Adipose tissue (tissue), 3 donors: ENCODE measurements at regions not wholly inside any gene's neighbourhood (a gene's known extent, or its start where the extent isn't known, plus 50 kb on each side); places are given as distances from the start of the nearest gene placed in this dataset.

ENCODE experiments used
- H3K27ac ChIP-seq: one replicate; pipeline ENCODE4 v1.5.1; 2013; ENCODE audit warnings: low read depth, low read length
- WGBS, 3 donors: extraction: QIAGEN DNeasy Blood & Tissue Kit; methylation state at CpG; one replicate each; pipeline ENCODE4 v1.1.7; 2013; 5-methylcytosine and 5-hydroxymethylcytosine counted together
- donor health status: healthy with polysubstance abuse.
- donor health status: Bipolar disorder and iron deficiency.
- donor health status: healthy.

- no peak overlapping the region for H3K27ac ChIP-seq
- 47 to 65% (median 59%) methylated on average over 3 of the region's 3 CpGs for WGBS, 3 donors
These were observed 314.9 kb downstream of the PRDM2 start for GRCh38 chr1:14014929-14015328.

GRCh38 chr1:14015917-14016316, 315.9 kb downstream of the PRDM2 start:
- no peak overlapping the region for H3K27ac ChIP-seq
- 62 to 68% (median 67%) methylated on average over 4 of the region's 4 CpGs for WGBS, 3 donors

- H3K27ac ChIP-seq: no peak overlapping the region
- WGBS, 3 donors: 16 to 53% (median 52%) methylated on average over 7 of the region's 7 CpGs
These were observed 317.6 kb downstream of the PRDM2 start for GRCh38 chr1:14017531-14017961.

- H3K27ac ChIP-seq: no peak overlapping the region
- WGBS, 3 donors: 91 to 100% (median 93%) methylated on average over 1 of the region's 1 CpG
These were observed 319.5 kb downstream of the PRDM2 start for GRCh38 chr1:14019461-14019860.

- WGBS, 3 donors: 83 to 89% (median 89%) methylated on average over 2 of the region's 2 CpGs
- H3K27ac ChIP-seq: no peak overlapping the region
These were observed 320.0 kb downstream of the PRDM2 start for GRCh38 chr1:14020006-14020405.

GRCh38 chr1:14027099-14027498, 327.1 kb downstream of the PRDM2 start:
- no peak overlapping the region for H3K27ac ChIP-seq
- WGBS, 3 donors: 72 to 80% (median 78%) methylated on average over 8 of the region's 8 CpGs

- 41 to 61% (median 49%) methylated on average over 3 of the region's 3 CpGs for WGBS, 3 donors
- H3K27ac ChIP-seq: no peak overlapping the region
These were observed 331.5 kb downstream of the PRDM2 start for GRCh38 chr1:14031461-14031860.

GRCh38 chr1:14034506-14034905, 334.5 kb downstream of the PRDM2 start:
- H3K27ac ChIP-seq: no peak overlapping the region
- 76 to 82% (median 77%) methylated on average over 5 of the region's 5 CpGs for WGBS, 3 donors

- H3K27ac ChIP-seq: no peak overlapping the region
- 61 to 77% (median 68%) methylated on average over 6 of the region's 6 CpGs for WGBS, 3 donors
These were observed 337.3 kb downstream of the PRDM2 start for GRCh38 chr1:14037101-14037847.

GRCh38 chr1:14039582-14040430, 339.8 kb downstream of the PRDM2 start:
- WGBS, 3 donors: 50 to 53% (median 52%) methylated on average over 11 of the region's 11 CpGs
- no peak overlapping the region for H3K27ac ChIP-seq

GRCh38 chr1:14049965-14050364, 350.0 kb downstream of the PRDM2 start:
- WGBS, 3 donors: 64 to 68% (median 65%) methylated on average over 4 of the region's 4 CpGs
- H3K27ac ChIP-seq: no peak overlapping the region

- no peak overlapping the region for H3K27ac ChIP-seq
- WGBS, 3 donors: 51 to 74% (median 60%) methylated on average over 4 of the region's 4 CpGs
These were observed 355.6 kb downstream of the PRDM2 start for GRCh38 chr1:14055442-14056223.

GRCh38 chr1:14057640-14058039, 357.7 kb downstream of the PRDM2 start:
- H3K27ac ChIP-seq: no peak overlapping the region
- 80 to 91% (median 89%) methylated on average over 3 of the region's 3 CpGs for WGBS, 3 donors

GRCh38 chr1:14061204-14061603, 361.2 kb downstream of the PRDM2 start:
- no peak overlapping the region for H3K27ac ChIP-seq
- 88 to 92% (median 91%) methylated on average over 3 of the region's 3 CpGs for WGBS, 3 donors

GRCh38 chr1:14061722-14062121, 361.7 kb downstream of the PRDM2 start:
- 89 to 93% (median 93%) methylated on average over 5 of the region's 5 CpGs for WGBS, 3 donors
- H3K27ac ChIP-seq: no peak overlapping the region

- H3K27ac ChIP-seq: no peak overlapping the region
- WGBS, 3 donors: 43 to 74% (median 73%) methylated on average over 4 of the region's 4 CpGs
These were observed 362.7 kb downstream of the PRDM2 start for GRCh38 chr1:14062669-14063068.

GRCh38 chr1:14064649-14065442, 364.9 kb downstream of the PRDM2 start:
- H3K27ac ChIP-seq: no peak overlapping the region
- WGBS, 3 donors: 71 to 77% (median 76%) methylated on average over 14 of the region's 14 CpGs

- WGBS, 3 donors: 76 to 83% (median 76%) methylated on average over 6 of the region's 6 CpGs
- H3K27ac ChIP-seq: no peak overlapping the region
These were observed 365.5 kb downstream of the PRDM2 start for GRCh38 chr1:14065486-14065885.
